Activated CD8-positive, alpha-beta T cell treated with anti-CD3 and anti-CD28 coated beads for 36 hours (primary cell): ENCODE measurements at regions not wholly inside any gene's neighbourhood (a gene's known extent, or its start where the extent isn't known, plus 50 kb on each side); places are given as distances from the start of the nearest gene placed in this dataset.

Experiments used
- ATAC-seq: fragments of 200-7000 bp; cut with Tn5 transposase; one replicate; pipeline ENCODE4 v1.10.0; 2021; ENCODE audit warnings: mild to moderate bottlenecking, moderate library complexity
- CTCF ChIA-PET: fragments of 350-600 bp; sonication (Branson Sonifier 250); formaldehyde crosslinking; loops from one replicate; lab custom pipeline; 2021; ENCODE audit warnings: antibody characterized with exemption; lab: Charles Lee
- POLR2A ChIA-PET: fragments of 350-600 bp; sonication (Branson Sonifier 250); formaldehyde crosslinking; loops from one replicate; lab custom pipeline; 2021; ENCODE audit warnings: antibody characterized with exemption; lab: Charles Lee
- DNase-seq: peaks from one replicate; pipeline ENCODE4 v3.0.0-alpha.2; 2020
- H3K27ac Mint-ChIP-seq: one replicate; pipeline ENCODE4 v1.8.0; 2021; ENCODE audit warnings: mild to moderate bottlenecking, mixed read lengths
- H3K27me3 Mint-ChIP-seq: one replicate; pipeline ENCODE4 v1.8.0; 2021; ENCODE audit warnings: mixed read lengths
- H3K36me3 Mint-ChIP-seq: one replicate; pipeline ENCODE4 v1.8.0; 2021; ENCODE audit warnings: low read depth, mixed read lengths
- H3K4me1 Mint-ChIP-seq: one replicate; pipeline ENCODE4 v1.8.0; 2021; ENCODE audit warnings: low read depth, mixed read lengths
- H3K4me3 Mint-ChIP-seq: one replicate; pipeline ENCODE4 v1.8.0; 2021; ENCODE audit warnings: mild to moderate bottlenecking, moderate library complexity, mixed read lengths
- H3K9me3 Mint-ChIP-seq: one replicate; pipeline ENCODE4 v1.8.0; 2021; ENCODE audit warnings: mixed read lengths
- intact Hi-C: fragments of 100-400 bp; cut with micrococcal nuclease; formaldehyde crosslinking; loops from one replicate; pipeline ENCODE4 v1.10.0; 2022
- TF ChIP-seq, protein P1 (sequence below): fragments of 200-600 bp; IDR thresholded peaks from one replicate; pipeline ENCODE4 v1.8.0; 2022; ENCODE audit warnings: antibody characterized with exemption, mild to moderate bottlenecking

DNA sequence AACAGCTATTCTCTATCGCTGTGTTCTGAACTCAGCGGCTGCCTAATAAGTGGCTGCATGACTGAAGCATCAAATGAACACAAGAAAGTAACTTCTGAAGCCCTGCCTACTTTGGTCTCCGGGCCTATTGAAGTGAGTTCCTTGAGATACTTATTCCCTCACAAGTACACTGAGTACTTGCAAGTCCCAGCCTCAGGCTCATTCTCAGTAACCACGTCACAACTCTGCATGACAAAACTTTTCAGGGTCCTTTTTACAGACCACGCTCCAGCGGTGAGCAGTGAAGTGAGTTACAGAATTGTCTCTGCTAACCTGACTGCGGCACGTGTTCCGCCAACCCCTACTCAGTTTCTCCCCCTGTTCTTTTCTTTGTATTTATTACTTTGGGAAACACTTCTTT, 1342.7 kb upstream of the ADGRL4 start:
- H3K9me3 Mint-ChIP-seq: peaks cover 15% of the 10 kb centered on the region

DNA sequence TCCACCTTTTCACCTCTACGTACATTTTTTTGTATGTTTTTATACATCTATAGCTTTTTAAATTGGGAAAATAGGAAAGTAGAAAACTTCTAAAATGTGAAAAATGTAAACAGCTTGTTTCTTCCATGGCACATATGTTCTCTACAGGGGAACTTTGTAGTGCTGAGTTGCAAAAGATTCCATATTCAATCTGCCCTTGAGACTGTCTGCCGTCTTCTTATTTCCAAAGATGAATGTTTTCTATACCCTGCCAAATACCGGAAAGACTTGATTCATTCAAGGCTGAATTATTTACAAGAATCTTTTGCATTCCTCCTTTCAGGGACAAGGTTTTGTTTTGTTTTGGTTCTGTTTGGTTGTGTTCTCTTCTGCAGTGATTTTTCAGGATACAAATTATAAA, 1334.5 kb upstream of the ADGRL4 start:
- Mint-ChIP-seq H3K27ac (no peak overlapping the region), H3K36me3 (no peaks in the 10 kb centered on the region), H3K27me3 (no peaks in the 10 kb centered on the region), H3K4me1 (no peaks in the 10 kb centered on the region), H3K4me3 (no peak overlapping the region), H3K9me3 (peaks cover 32% of the 10 kb centered on the region)
- ChIA-PET POLR2A (no interaction called here), CTCF (no interaction called here)
- TF ChIP-seq, protein P1, sequence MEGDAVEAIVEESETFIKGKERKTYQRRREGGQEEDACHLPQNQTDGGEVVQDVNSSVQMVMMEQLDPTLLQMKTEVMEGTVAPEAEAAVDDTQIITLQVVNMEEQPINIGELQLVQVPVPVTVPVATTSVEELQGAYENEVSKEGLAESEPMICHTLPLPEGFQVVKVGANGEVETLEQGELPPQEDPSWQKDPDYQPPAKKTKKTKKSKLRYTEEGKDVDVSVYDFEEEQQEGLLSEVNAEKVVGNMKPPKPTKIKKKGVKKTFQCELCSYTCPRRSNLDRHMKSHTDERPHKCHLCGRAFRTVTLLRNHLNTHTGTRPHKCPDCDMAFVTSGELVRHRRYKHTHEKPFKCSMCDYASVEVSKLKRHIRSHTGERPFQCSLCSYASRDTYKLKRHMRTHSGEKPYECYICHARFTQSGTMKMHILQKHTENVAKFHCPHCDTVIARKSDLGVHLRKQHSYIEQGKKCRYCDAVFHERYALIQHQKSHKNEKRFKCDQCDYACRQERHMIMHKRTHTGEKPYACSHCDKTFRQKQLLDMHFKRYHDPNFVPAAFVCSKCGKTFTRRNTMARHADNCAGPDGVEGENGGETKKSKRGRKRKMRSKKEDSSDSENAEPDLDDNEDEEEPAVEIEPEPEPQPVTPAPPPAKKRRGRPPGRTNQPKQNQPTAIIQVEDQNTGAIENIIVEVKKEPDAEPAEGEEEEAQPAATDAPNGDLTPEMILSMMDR: no peak
- DNase-seq (no peak), ATAC-seq (no peak)
- intact Hi-C loops: no loop called here

More for the DNA sequence above, 1342.7 kb upstream of the ADGRL4 start:
- DNase-seq (no peak), ATAC-seq (no peak)
- no peaks in the 10 kb centered on the region for H3K4me1 Mint-ChIP-seq
- TF ChIP-seq, protein P1: no peak
- H3K4me3 Mint-ChIP-seq: no peak overlapping the region
- POLR2A ChIA-PET: no interaction called here
- CTCF ChIA-PET: no interaction called here
- intact Hi-C loops: no loop called here
- H3K27ac Mint-ChIP-seq: no peak overlapping the region
- H3K27me3 Mint-ChIP-seq: no peaks in the 10 kb centered on the region
- H3K36me3 Mint-ChIP-seq: no peaks in the 10 kb centered on the region

DNA sequence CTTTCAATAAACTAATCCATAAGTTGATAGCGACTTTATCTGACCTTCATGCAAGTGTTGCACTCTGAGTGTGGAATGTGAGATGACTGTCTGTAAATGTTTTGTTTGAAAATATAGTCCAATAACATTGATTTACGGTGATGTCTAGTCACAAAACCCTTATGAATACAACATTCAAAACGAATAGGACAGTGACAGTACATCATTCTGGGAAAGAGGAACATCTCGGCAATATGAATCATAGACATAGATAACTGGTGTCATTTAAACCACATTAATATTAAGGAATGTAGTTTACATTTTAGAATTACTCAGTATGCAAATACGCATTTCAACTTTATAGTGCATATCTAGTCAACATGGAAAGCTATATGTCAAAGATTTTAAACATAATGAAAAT, 1311.6 kb upstream of the ADGRL4 start:
- POLR2A ChIA-PET: no interaction called here

DNA sequence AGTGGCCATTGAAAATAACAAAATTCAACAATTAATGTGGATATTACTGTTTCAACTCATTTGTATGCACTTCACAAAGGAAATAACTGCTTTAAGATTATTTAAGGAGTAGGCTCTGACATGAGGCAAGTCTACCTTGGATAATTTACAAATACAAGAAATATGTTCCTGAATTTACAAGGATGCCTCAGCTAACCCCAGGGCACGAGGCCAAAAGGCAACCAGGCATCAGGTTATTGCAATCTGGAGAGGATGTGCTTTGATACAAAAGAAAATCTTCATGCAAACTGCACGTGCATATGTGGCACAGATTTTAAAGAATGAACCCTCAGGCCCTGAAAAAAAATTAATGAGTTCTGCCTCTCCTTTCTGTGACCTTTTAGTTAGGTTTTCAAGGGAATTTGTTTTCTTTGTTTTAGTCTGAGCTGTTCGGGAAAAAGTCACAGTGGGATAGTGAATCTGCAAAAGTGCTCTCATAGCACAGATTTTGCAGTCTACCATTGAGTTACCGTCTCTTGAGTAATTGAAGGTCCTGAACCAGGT, 1304.2 kb upstream of the ADGRL4 start:
- H3K27ac Mint-ChIP-seq: no peak overlapping the region
- TF ChIP-seq, protein P1: no peak
- no peaks in the 10 kb centered on the region for H3K27me3 Mint-ChIP-seq
- intact Hi-C loops: no loop called here
- peaks cover 5% of the 10 kb centered on the region for H3K9me3 Mint-ChIP-seq
- H3K4me3 Mint-ChIP-seq: no peak overlapping the region
- CTCF ChIA-PET: no interaction called here
- no peak for ATAC-seq
- H3K36me3 Mint-ChIP-seq: no peaks in the 10 kb centered on the region
- POLR2A ChIA-PET: no interaction called here
- no peaks in the 10 kb centered on the region for H3K4me1 Mint-ChIP-seq
- no peak for DNase-seq

More for the DNA sequence above, 1311.6 kb upstream of the ADGRL4 start:
- Mint-ChIP-seq H3K27ac (no peak overlapping the region), H3K36me3 (no peaks in the 10 kb centered on the region), H3K4me3 (no peak overlapping the region), H3K9me3 (peaks cover 6% of the 10 kb centered on the region), H3K4me1 (no peaks in the 10 kb centered on the region), H3K27me3 (no peaks in the 10 kb centered on the region)
- no peak for ATAC-seq
- no peak for DNase-seq
- CTCF ChIA-PET: no interaction called here
- TF ChIP-seq, protein P1: no peak
- intact Hi-C loops: no loop called here

DNA sequence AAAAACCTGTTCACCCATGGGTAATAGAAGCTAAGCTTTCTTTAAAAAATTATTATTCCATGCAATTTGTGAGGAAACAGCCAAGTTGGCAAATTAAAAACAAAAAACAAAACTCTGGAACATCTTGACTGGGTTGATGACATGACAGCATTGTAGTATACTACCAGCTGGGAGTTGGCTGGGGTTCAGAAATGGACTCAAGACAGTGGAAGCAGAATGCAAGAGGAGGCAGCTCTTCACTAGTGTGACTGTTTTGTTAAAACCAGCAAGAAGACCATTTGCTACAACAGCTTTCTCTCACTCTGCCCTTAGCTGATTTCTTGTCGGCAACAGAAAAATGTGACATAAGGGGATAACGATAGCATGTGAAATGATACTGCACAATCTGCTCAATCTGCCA, 1298.9 kb upstream of the ADGRL4 start:
- ChIA-PET CTCF (no interaction called here), POLR2A (no interaction called here)
- intact Hi-C loops: no loop called here
- ATAC-seq: no peak
- no peak for DNase-seq
- peaks cover 5% of the 10 kb centered on the region for H3K9me3 Mint-ChIP-seq
- no peaks in the 10 kb centered on the region for H3K27me3 Mint-ChIP-seq
- TF ChIP-seq, protein P1: no peak
- no peak overlapping the region for H3K27ac Mint-ChIP-seq
- no peak overlapping the region for H3K4me3 Mint-ChIP-seq
- no peaks in the 10 kb centered on the region for H3K4me1 Mint-ChIP-seq
- no peaks in the 10 kb centered on the region for H3K36me3 Mint-ChIP-seq
